Neural crest cell (in vitro differentiated cells): ENCODE measurements at regions not wholly inside any gene's neighbourhood (a gene's known extent, or its start where the extent isn't known, plus 50 kb on each side); places are given as distances from the start of the nearest gene placed in this dataset.
"Not testable (repeated sequence)": the region's sequence is repeated elsewhere in the genome, so short reads cannot be mapped to it uniquely, and the experiment has no call there.

Experiments used
- DNase-seq: peaks from one replicate; pipeline ENCODE4 v3.0.0; 2021; ENCODE audit warnings: low read depth, mixed read lengths, low spot score
- H3K27ac Mint-ChIP-seq: one replicate; pipeline ENCODE4 v1.8.0; 2021; ENCODE audit warnings: mild to moderate bottlenecking, mixed read lengths; ENCODE audit not compliant: unreplicated experiment
- H3K27me3 Mint-ChIP-seq: 2 replicates; pipeline ENCODE4 v1.8.0; 2021; ENCODE audit warnings: low read depth, mild to moderate bottlenecking, mixed read lengths
- H3K36me3 Mint-ChIP-seq: 2 replicates; pipeline ENCODE4 v1.8.0; 2021; ENCODE audit warnings: low read depth, mild to moderate bottlenecking, mixed read lengths
- H3K4me1 Mint-ChIP-seq: 2 replicates; pipeline ENCODE4 v1.8.0; 2021; ENCODE audit warnings: mixed read lengths
- H3K4me3 Mint-ChIP-seq: one replicate; pipeline ENCODE4 v1.8.0; 2021; ENCODE audit warnings: mild to moderate bottlenecking, mixed read lengths
- H3K9me3 Mint-ChIP-seq: 2 replicates; pipeline ENCODE4 v1.8.0; 2021; ENCODE audit warnings: mixed read lengths
- CTCF ChIP-seq: fragments of 200-600 bp; sonication (generic); conservative IDR thresholded peaks from 2 replicates; pipeline ENCODE4 v1.5.0; 2021; ENCODE audit warnings: antibody characterized with exemption, mild to moderate bottlenecking

- no peak overlapping the region for H3K4me3 Mint-ChIP-seq
- DNase-seq: no peak
- H3K27me3 Mint-ChIP-seq: peaks cover 12% of the 10 kb centered on the region
- H3K9me3 Mint-ChIP-seq: no peaks in the 10 kb centered on the region
- H3K4me1 Mint-ChIP-seq: no peaks in the 10 kb centered on the region
- no peaks in the 10 kb centered on the region for H3K36me3 Mint-ChIP-seq
- H3K27ac Mint-ChIP-seq: no peak overlapping the region
- no peak for TF ChIP-seq CTCF
These were observed 80.4 kb downstream of the MRPL57 start for GRCh38 chr13:21256891-21257290.

- Mint-ChIP-seq H3K27ac (no peak overlapping the region), H3K4me3 (no peak overlapping the region), H3K27me3 (no peaks in the 10 kb centered on the region), H3K36me3 (no peaks in the 10 kb centered on the region), H3K4me1 (no peaks in the 10 kb centered on the region), H3K9me3 (no peaks in the 10 kb centered on the region)
- DNase-seq: no peak
- no peak for TF ChIP-seq CTCF
These were observed 83.4 kb downstream of the MRPL57 start for GRCh38 chr13:21259571-21260455.

GRCh38 chr13:21260561-21261290, 84.3 kb downstream of the MRPL57 start:
- not testable (repeated sequence) for H3K27ac Mint-ChIP-seq, H3K4me1 Mint-ChIP-seq, H3K9me3 Mint-ChIP-seq, H3K4me3 Mint-ChIP-seq, H3K36me3 Mint-ChIP-seq, DNase-seq, H3K27me3 Mint-ChIP-seq

GRCh38 chr13:21261487-21262216, 85.2 kb downstream of the MRPL57 start:
- not testable (repeated sequence) for H3K4me3 Mint-ChIP-seq, H3K27ac Mint-ChIP-seq, H3K4me1 Mint-ChIP-seq, H3K27me3 Mint-ChIP-seq, H3K9me3 Mint-ChIP-seq, H3K36me3 Mint-ChIP-seq, DNase-seq

- DNase-seq, H3K36me3 Mint-ChIP-seq, H3K9me3 Mint-ChIP-seq, H3K4me3 Mint-ChIP-seq, H3K27ac Mint-ChIP-seq, H3K27me3 Mint-ChIP-seq, H3K4me1 Mint-ChIP-seq: not testable (repeated sequence)
These were observed 87.5 kb downstream of the MRPL57 start for GRCh38 chr13:21263909-21264308.

GRCh38 chr13:21268485-21268884, 92.0 kb downstream of the MRPL57 start:
- not testable (repeated sequence) for H3K4me3 Mint-ChIP-seq, H3K9me3 Mint-ChIP-seq, DNase-seq, H3K27me3 Mint-ChIP-seq, H3K27ac Mint-ChIP-seq, H3K4me1 Mint-ChIP-seq, H3K36me3 Mint-ChIP-seq

- not testable (repeated sequence) for H3K36me3 Mint-ChIP-seq, H3K27me3 Mint-ChIP-seq, H3K4me1 Mint-ChIP-seq, H3K9me3 Mint-ChIP-seq, H3K4me3 Mint-ChIP-seq, H3K27ac Mint-ChIP-seq, DNase-seq
These were observed 96.0 kb downstream of the MRPL57 start for GRCh38 chr13:21272439-21272838.

- not testable (repeated sequence) for H3K4me3 Mint-ChIP-seq, H3K27me3 Mint-ChIP-seq, H3K36me3 Mint-ChIP-seq, H3K4me1 Mint-ChIP-seq, H3K27ac Mint-ChIP-seq, H3K9me3 Mint-ChIP-seq, DNase-seq
These were observed 98.0 kb downstream of the MRPL57 start for GRCh38 chr13:21274457-21274856.
